Stimulated activated CD4-positive, alpha-beta T cell treated with anti-CD3 and anti-CD28 coated beads, Interleukin-4, amount 100 ng/mL, for 1 hour (primary cell): ENCODE measurements at regions not wholly inside any gene's neighbourhood (a gene's known extent, or its start where the extent isn't known, plus 50 kb on each side); places are given as distances from the start of the nearest gene placed in this dataset.
"Not testable (repeated sequence)": the region's sequence is repeated elsewhere in the genome, so short reads cannot be mapped to it uniquely, and the experiment has no call there.

Experiments used
- DNase-seq: peaks from one replicate; pipeline ENCODE4 v3.0.0-alpha.2; 2020

DNA sequence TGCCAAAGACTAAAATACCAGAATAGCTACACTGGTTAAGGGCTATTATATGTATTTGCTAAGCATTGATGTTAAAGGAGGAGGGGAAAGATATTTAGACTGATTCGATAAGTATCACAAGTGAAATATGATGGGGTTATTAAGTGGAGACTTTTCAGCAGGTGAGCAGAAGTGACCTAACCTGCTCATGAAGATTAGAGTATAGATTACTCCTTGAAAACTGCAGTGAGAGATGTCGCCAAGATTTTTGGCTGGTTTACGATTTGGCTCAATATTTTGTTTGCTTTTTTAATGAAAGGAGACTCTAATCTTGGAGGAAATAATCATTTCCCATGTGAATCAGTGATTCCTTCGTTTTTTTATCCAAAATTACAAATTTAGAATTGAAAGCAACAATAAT, 1279.5 kb upstream of the TENM4 start:
- no peak for DNase-seq

DNA sequence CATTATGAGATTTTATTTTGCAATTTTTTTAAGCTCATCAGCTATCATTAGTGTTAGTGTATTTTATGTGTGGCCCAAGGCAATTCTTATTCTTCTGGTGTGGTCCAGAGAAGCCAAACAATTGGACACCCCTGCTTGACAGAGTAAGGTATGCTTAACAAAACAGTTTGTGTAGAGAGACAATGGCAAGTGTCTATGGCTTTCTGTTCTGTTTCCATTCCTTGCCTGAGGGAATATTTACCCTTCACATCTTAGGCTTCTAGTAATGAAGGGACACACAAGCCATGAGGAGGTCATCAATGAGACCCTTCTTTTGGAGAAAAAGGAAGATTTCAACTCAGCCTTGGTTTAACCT, 1278.4 kb upstream of the TENM4 start:
- DNase-seq: no peak

DNA sequence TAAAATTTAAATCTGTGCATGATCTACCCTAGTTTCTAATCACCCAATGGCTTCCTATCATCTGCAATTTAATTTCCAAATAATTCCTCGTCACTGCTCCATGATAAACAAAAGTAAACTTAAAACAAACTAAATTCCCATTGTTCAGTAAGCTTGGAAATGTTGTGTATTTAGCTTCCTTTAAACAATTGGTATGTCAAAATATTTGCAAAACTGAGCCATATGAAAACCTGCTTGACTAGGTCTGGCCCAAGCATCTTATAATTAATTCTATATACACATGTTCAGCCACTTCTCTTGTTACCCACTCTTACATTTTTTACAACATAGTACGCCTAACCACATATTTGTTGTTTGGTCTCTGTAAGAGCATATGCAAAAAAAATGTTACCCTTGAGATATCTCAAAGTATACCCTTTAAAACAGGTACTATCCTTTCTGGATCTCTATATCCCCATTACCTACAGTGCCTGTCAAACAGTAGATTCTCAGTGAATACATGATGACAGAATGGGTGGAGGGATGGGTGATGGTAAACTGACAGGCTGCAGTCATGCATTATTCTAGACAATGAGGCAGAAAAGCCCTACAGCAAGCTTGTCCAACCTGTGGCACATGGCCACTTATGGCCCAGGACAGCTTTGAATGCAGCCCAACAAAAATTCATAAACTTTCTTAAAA, 1277.9 kb upstream of the TENM4 start:
- no peak for DNase-seq

DNA sequence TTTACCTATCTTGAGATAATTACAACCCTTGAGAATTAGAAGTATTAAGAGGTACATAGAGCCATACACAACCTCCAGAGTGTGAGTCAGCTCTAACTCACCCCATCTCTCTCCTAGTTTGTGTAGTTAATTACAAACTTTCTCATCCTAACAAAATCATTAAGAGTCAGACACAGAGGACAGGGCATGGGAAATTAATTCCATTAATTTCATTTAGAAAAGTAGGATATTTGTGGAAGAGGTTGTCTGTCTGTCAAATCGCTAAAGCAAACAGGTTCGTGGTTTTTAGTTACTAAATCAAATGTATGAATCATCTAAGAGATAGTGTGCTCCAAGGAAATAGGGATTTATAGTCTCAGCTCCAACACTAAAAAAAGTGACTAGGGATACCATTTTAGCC, 1261.4 kb upstream of the TENM4 start:
- no peak for DNase-seq

DNA sequence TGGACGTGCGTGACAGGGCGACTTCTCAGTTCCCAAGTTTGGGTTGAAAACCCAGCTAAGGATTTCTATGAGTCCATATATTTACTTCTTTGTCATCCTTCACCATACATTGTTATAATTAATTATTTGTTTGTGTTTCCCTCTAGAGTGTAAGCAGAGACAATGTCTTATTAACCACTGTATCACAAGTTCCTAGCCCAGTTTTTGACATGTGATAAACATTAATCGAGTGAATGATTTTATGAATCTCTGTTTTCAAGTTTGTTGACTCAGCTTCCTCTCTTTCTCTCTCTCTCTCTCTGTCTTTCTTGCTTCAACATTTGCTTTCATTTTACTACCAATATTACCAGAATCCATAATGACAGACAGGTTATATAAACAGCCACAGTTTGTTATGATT, 1259.6 kb upstream of the TENM4 start:
- no peak for DNase-seq

DNA sequence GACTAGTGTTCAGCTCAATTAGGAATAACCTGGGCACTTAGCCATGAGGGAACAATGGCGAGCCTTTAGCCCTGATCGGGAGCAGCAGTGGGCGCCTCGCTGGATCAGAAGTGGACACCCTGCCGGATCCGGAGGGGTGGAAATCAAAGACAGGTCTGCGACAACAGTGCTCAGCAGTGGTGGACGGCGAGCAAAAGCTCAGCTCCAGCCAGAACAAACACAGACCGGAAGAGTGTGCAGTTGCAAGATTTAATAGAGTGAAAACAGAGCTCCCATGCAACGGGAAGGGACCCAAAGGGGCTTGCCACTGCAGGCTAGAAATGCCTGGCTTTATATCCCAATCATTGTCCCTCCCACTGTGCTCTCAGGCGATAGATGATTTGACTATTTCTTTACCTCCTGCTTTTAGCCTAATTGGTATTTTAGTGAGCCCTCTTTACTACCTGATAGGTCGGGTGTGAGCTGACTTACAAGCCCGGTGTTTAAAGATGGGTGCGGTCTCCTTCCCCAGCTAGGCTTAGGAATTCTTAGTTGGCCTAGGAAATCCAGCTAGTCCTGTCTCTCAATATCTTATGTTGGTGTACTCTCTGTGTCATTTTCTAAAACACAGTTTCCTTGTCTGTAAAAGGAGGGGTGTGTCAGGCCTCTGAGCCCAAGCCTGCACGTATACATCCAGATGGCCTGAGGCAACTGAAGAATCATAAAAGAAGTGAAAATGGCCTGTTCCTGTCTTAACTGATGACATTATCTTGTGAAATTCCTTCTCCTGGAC, 1258.8 kb upstream of the TENM4 start:
- DNase-seq: not testable (repeated sequence)

DNA sequence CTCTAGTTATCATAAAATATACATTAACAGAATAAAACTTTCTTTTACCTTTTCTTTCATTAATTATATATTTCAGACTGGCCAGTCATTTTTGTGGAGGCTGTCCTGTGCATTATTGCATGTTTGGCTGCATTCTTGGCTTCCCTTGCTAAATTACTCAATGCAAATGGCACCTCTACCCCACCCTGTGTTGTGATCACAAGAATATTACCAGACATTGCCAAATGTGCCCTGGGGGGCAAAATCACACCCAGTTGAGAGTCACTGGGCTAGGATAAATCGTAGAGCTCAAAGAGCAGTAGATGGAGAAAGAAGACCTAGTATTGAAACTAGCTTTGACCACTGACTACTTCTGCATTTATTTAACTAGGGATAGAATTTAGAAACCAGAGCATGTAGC, 1257.8 kb upstream of the TENM4 start:
- no peak for DNase-seq

DNA sequence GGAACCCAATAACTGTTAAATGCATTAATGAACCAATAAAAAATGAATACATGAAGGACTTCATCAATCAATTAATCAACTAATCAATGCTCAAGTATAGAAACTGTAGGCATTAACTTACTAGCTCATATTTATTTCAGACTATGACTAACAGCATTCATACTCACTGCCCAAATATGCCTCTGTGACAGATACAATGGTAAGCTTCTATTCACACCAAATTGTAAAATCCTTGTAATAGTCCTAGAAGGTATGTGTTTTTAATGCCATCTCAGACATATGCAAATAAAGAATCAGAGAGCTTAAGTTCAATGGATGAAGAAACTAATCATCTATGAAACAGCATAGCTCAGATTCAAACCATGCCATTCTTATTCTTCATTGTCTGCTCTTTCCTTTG, 1253.6 kb upstream of the TENM4 start:
- no peak for DNase-seq

DNA sequence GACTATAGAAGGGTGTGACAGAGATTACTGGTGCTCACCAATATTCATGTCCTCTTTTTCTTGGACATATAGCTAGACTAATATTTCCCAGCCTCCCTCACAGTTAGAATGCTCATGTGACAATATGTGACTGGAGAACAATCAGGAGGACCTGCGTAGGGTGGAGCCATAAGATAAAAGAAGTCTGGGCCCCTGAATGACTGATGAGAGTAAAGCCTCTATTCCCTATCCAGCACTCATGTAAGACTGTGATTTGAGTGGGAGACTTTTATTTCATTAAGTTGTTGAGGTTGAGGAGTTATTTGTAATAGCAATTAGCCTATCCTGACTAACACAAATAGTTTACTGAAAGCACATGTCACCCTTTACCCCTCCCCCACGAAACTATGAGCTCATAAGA, 1247.1 kb upstream of the TENM4 start:
- no peak for DNase-seq

DNA sequence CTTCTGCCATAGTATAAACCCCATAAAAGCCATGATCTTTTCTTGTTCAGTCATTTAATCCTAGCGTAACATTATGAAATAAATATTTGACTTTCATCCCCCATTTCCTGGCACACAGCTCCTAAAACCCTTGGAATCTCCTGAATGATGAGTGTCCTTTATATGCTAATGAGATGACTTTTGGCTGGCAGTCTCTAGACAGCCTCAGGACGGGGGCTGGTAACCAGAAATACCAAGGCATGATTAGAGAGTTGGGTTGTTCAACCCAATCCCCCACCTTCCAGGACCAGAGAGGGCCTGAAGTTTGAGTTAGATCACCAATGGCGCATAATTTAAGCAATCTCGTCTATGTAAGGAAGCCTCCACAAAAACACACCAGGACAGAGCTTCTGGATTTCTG, 1246.1 kb upstream of the TENM4 start:
- DNase-seq: no peak

DNA sequence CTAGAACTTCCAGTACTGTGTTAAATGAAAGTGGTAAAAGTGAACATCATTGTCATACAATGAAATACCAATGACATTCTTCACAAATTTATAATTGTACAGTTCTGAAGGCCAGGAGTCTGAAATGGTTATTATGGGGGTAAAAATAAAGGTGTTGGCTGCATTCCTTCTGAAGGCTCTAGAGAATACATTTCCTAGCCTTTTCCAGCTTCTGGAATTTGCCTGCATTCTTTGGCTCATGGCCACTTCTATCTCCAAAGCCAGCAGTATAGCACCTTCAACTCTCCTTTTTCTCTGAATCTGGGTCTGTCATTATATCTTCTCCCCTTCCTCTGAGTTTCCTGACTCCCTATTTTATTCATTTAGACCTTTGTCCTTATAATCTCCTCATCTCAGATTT, 1232.7 kb upstream of the TENM4 start:
- DNase-seq: no peak

DNA sequence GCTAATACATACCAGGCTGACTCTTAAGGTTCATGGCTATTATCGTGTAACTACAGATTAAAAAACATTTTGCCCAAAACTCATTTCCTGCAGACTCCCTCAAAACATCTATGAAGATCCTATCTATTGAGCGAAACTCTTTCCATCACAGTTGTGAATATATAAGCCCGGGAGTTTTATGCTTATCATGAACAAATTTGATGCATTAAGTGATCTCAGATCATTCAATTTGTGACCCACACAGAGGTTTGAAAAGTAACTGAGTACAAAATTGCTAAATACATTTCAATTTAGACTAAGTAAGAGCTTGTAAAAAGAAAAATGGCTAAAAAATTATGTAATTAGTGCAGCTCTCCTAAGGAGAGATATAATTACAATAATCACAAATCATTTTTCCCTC, 1228.8 kb upstream of the TENM4 start:
- no peak for DNase-seq

DNA sequence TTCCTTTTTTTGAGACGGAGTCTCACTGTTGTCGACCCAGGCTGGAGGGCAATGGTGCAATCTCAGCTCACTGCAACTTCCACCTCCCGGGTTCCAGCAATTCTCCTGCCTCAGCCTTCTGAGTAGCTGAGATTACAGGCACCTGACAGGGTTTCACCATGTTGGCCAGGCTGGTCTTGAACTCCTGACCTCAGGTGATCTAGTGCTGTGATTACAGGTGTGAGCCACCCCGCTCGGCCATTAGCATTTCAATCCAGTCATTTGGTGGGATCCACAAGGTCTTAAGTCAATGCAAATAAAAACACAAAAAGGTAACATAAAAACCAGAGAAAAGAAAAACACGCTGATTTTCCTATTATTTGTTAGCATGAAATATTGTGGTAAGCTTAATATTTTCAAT, 1227.2 kb upstream of the TENM4 start:
- no peak for DNase-seq

DNA sequence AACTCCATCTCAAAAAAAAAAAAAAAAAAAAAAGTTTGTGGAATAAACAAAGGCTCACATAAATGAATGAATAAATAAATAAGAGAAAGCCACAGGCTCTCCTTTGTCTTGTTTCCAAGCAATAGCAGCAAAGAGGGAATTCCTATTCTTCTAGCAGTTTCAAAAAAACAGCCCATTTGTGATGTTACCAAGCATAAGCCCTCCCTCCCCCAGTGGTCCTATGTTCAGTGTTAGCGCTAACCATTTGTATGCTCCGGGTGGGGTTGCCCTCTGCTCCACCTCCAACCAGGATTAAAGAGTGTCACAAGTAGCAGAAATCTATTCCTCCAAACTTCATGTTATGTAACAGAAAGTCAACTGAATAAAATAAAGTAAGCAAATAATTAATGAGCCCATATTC, 1215.0 kb upstream of the TENM4 start:
- DNase-seq: no peak

DNA sequence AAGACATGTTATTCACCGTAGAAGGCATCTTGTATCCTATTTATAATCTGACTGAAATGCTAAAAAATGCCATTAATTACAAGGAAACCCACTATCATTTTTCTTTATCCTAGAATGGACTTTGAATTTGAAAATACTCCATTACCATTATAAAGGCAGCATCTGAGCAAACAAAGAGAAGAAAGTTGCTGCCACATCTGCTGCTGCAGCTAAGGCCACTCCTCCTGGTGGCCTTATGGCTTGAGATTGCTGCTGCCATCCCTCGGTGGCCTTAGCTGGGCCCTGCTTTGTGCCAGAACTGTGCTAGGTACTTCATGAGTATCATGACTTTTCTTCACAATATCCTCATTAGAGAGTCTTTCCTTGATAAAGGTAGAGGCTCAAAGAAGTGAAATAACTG, 1210.1 kb upstream of the TENM4 start:
- DNase-seq: no peak

DNA sequence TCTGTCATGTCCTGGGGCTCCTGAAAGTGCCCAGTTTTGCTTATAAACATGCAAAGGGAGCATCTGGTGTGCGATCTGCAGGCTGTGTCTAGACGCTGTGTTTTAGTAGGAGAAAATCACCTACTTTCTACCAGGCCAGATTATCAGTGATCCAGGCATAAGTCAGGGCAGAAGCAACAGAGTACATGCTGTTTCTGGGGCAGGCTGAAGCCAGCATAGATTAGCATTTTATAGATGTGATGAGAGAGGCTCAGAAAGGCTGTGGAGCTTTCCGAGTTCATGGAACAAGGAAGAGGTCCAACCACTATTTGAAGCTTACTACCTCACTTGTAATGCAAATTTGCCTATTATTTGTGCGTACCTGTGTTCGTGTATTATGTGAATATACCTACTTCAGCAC, 1208.4 kb upstream of the TENM4 start:
- no peak for DNase-seq

DNA sequence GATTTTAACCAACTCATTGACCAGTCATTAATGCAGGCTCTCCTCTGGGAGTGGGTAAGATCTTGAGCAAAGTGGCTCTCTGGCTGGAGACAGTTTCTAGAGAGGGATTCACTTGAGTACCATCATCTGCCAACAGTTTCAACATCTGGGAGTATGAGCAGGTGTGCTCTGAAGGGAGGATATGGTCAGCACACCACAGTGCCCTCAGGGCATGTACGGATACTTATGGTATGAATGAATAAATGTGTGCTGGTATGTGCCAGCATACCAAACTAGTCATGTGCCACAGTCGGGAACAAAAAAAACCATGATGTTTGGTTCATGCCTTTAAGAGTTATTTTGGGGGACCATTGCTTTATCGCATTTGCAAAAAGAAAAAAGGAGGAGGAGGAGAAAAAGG, 1197.5 kb upstream of the TENM4 start:
- DNase-seq: no peak

DNA sequence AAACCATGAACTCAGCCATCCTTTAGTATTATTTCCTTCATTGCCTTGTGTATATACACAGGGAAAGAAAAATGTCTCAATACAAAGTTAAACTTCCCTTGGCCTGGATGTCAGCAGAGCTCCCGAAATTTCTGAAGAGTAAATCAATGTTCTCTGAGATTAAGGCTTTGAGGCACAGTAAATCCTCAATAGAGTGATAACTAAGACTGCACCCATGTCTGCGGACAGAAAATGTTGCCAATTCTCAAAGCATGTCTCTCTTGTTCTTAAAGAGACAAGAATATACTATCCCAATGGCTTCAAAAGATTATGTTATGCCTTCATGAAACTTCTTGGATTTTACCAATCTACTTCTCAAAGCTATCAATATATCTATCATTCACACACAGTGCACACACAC, 1196.7 kb upstream of the TENM4 start:
- no peak for DNase-seq

DNA sequence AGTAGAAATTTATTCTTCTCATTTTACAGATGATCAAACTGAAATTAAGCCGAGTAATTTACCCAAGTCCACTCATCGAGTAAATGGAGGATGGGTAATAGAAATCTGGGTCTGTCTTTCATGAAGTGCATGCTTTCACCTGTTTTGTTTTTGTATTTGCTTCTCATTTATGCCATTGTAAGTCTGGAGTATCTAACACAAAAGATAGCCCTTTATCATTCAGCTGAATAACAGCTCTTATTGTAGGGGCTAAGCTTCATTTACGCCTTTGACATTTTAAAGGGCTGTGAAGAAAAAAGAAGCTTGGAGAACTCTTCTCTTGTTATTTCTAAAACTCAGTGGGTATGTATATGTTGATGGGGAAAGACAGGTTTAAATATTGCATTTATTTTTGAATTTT, 1196.2 kb upstream of the TENM4 start:
- no peak for DNase-seq

DNA sequence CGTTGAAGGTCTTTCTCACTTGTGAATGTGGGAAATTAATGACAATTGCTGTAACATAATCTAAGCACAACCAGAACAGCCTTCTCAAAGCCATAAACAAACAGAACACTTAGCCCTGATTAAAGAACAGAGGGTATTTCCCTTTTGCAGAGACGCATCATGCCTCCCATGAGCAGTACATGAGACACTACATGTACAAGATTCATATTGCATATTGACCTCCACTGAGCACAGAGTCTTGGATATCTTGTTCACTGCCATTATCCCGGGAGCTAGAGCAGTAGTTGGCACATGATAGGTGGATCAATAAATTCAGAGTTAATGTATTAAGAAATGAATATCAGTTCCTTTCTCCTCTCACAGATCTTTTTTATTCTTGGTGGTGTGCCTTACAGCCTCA, 1194.3 kb upstream of the TENM4 start:
- no peak for DNase-seq

DNA sequence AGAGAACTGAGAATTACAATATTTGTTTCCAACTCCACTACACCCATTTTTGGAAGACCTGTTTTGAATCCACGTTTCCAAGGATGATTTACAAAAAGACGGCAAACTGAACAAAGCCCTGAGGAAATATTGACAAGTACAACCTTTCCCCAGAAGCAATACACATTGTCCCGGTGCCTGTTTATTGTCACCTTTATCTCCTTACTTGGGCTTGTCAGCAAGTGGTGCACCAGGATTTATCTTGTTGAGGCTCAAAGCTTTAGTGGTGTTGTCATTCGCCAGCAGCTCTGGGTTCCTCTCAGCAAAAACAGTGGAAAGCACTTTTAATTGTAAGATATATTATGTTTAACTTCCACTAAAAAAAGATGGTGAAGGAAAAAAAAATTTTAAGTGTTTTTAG, 1191.9 kb upstream of the TENM4 start:
- no peak for DNase-seq

DNA sequence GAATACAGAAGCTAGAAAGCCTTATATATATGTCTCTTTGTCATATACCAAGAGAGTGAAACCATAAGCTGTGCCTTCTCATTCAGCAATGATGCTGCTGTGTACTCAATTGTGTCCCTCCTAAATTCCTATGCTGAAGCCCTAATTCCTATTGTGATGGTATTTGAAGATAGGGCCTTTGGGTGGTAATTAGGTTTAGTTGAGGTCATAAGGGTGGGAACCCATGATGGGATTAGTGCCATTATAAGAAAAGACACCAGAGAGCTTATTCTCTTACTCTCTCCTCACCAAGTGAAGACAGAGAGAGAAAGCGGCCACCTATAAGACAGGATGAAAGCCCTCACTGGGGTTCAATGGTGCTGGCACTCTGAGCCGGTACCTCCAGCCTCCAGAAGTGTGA, 1191.3 kb upstream of the TENM4 start:
- DNase-seq: no peak

DNA sequence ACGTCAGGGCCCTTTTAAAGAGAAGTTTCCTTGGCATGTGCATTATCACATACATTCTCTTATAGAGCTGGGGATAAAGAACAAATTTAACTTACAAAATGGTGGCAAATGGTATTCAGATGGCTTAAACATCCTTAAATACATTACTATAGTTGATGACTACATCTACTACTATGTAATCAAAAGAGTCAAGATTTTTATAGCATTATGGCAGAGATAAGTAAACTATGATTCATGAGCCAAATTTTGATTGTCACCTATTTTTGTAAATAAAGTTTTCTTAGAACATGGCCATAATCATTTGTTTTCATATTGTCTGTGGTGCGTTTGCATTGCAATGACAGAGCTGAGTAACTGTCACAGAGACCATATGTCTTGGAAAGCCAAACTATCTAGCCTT, 1188.6 kb upstream of the TENM4 start:
- no peak for DNase-seq

DNA sequence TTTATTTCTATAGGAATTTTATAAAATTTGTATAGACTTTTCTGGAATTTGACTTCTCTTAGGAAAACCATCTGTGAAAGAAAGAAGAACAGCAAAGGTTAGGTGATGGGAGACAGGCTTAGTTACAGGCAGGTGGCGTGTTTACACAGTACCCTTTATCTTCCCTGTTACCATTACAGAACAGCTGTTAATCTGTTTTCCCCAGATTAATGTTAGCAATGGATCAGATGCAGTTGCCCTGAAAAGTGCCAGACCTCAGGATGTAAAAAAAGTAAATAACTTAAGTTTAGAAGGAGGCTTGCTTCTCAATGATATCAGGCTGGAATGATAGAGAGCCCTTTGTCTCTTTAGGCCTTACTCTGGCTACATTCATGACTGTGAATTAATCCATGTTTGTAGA, 1186.5 kb upstream of the TENM4 start:
- DNase-seq: no peak

DNA sequence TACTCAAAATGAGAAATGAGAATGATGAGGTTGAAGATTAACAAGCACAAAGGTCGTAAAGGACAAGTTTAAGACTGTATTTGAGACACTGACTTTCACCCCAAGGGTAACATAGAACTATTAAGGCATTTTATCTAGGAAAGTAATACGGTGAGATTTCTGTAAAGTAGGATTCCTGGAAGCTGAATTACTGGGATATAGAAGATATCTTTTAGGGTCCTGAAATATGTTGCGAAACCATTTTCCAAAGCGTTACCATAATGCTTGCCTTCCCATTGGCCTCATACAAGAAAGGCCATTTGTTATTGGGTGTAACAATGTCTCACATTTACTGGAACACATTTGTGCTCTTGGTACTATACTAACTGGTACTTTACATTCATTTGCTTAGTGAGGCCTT, 1185.9 kb upstream of the TENM4 start:
- DNase-seq: no peak
